Loucy (cell line): ENCODE measurements at regions not wholly inside any gene's neighbourhood (a gene's known extent, or its start where the extent isn't known, plus 50 kb on each side); places are given as distances from the start of the nearest gene placed in this dataset.

ENCODE experiments used
- H2AFZ ChIP-seq: fragments of 200-600 bp; sonication (generic); 2 replicates; pipeline ENCODE4 v1.6.0; 2016; ENCODE audit warnings: antibody characterized with exemption, mild to moderate bottlenecking, low read length, moderate library complexity
- H3F3A ChIP-seq: fragments of 200-600 bp; 2 replicates; pipeline ENCODE4 v1.6.0; 2016; ENCODE audit warnings: antibody characterized with exemption, low read depth, mild to moderate bottlenecking
- H3K27me3 ChIP-seq: fragments of 200-600 bp; sonication (generic); 2 replicates; pipeline ENCODE4 v1.6.1; 2014; ENCODE audit warnings: low read length, mild to moderate bottlenecking; ENCODE audit not compliant: insufficient read depth, poor library complexity, severe bottlenecking
- H3K36me3 ChIP-seq: fragments of 200-600 bp; sonication (generic); 2 replicates; pipeline ENCODE4 v1.6.1; 2016; ENCODE audit warnings: low read length; ENCODE audit not compliant: insufficient read depth
- H3K4me1 ChIP-seq: fragments of 200-600 bp; sonication (generic); 2 replicates; pipeline ENCODE4 v1.5.1; 2014; ENCODE audit warnings: low read length, mild to moderate bottlenecking; ENCODE audit not compliant: insufficient read depth, poor library complexity, severe bottlenecking
- H3K4me2 ChIP-seq: fragments of 200-600 bp; sonication (generic); 2 replicates; pipeline ENCODE4 v1.6.0; 2014; ENCODE audit warnings: antibody characterized with exemption, low read length, low read depth, mild to moderate bottlenecking; ENCODE audit not compliant: poor library complexity, severe bottlenecking
- H3K4me3 ChIP-seq: fragments of 200-600 bp; sonication (generic); 2 replicates; pipeline ENCODE4 v1.5.1; 2014; ENCODE audit warnings: low read length, mild to moderate bottlenecking, mixed read lengths; ENCODE audit not compliant: poor library complexity, severe bottlenecking
- H3K79me2 ChIP-seq: fragments of 200-600 bp; sonication (generic); 2 replicates; pipeline ENCODE4 v1.6.1; 2014; ENCODE audit warnings: low read length; ENCODE audit not compliant: insufficient read depth
- H3K9ac ChIP-seq: fragments of 200-600 bp; sonication (generic); 2 replicates; pipeline ENCODE4 v1.6.0; 2014; ENCODE audit warnings: mild to moderate bottlenecking, low read depth, low read length, moderate library complexity; ENCODE audit not compliant: poor library complexity, severe bottlenecking
- H3K9me2 ChIP-seq: fragments of 200-600 bp; sonication (generic); replicated peaks from 2 replicates; pipeline ENCODE4 v1.6.1; 2016; ENCODE audit warnings: low read depth, low read length, mixed read lengths
- H3K9me3 ChIP-seq: fragments of 200-600 bp; sonication (generic); 2 replicates; pipeline ENCODE4 v1.6.1; 2014; ENCODE audit warnings: mild to moderate bottlenecking, antibody characterized with exemption, low read length, low read depth; ENCODE audit not compliant: insufficient read depth
- H4K20me1 ChIP-seq: fragments of 200-600 bp; sonication (generic); 2 replicates; pipeline ENCODE4 v1.6.0; 2014; ENCODE audit warnings: antibody characterized with exemption, low read length, mild to moderate bottlenecking; ENCODE audit not compliant: insufficient read depth, poor library complexity, severe bottlenecking
- CTCF ChIP-seq: fragments of 200-600 bp; sonication (generic); conservative IDR thresholded peaks from 2 replicates; pipeline ENCODE4 v1.5.1; 2014; ENCODE audit warnings: mild to moderate bottlenecking, antibody characterized with exemption, low read length
- EZH2phosphoT487 ChIP-seq: fragments of 200-600 bp; IDR thresholded peaks from 2 replicates; pipeline ENCODE4 v1.6.1; 2018; ENCODE audit warnings: antibody characterized with exemption, mild to moderate bottlenecking, moderate library complexity, borderline replicate concordance

DNA sequence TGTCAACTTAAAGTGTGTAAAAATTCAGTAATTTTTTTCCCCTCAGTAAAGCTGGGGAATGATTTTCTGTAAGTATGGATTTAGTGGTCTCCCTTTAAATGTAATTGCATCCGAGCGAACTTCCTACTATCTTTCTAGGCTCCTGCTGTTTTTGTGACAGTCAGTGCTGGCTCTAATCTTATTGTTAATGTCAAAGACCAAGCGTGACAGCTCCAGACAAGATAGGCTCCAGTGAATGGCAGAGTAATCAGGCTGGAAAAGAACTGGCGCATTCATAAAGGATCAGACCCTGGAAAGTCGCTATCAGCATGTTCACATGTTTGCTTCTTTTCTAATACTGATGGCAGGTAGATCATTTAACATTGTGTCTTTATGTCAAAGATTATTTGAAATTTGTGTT is 908.0 kb upstream of the ATXN8OS start:
- no peak overlapping the region for H3K4me2 ChIP-seq
- H3K4me3 ChIP-seq, result no peak overlapping the region
- H3F3A ChIP-seq, result no peaks in the 10 kb centered on the region
- no peak for TF ChIP-seq CTCF
- TF ChIP-seq EZH2phosphoT487, result no peak
- H3K9me3 ChIP-seq, result no peaks in the 10 kb centered on the region
- H3K9ac ChIP-seq, result no peak overlapping the region
- H3K4me1 ChIP-seq, result no peaks in the 10 kb centered on the region
- H3K79me2 ChIP-seq, result no peaks in the 10 kb centered on the region
- H3K36me3 ChIP-seq, result no peaks in the 10 kb centered on the region
- H3K9me2 ChIP-seq, result no peaks in the 10 kb centered on the region
- no peak overlapping the region for H2AFZ ChIP-seq
- H3K27me3 ChIP-seq, result no peaks in the 10 kb centered on the region
- H4K20me1 ChIP-seq, result no peaks in the 10 kb centered on the region

DNA sequence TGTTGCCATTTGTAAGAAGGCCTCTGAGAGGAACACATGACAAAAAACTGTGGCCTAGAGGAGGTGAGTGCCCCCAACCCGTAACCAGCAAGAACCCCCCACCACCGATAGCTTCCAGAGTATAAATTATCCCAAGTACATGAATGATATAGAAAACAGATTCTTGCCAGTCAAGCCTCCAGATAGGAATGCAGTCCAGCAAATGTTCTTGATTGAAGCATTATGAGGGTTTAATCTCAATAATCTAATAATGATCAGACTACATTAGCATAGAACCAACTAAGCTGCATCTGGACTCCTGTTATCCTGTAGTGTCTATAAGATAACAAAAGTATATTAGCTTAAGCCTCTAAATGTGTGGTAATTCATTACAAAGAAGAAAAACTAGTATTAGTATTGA is 908.9 kb upstream of the ATXN8OS start:
- no peak overlapping the region for H3K9ac ChIP-seq
- H3F3A ChIP-seq, result no peaks in the 10 kb centered on the region
- no peak overlapping the region for H3K4me2 ChIP-seq
- H3K9me2 ChIP-seq, result no peaks in the 10 kb centered on the region
- no peaks in the 10 kb centered on the region for H3K9me3 ChIP-seq
- H3K4me1 ChIP-seq, result no peaks in the 10 kb centered on the region
- TF ChIP-seq CTCF (no peak), EZH2phosphoT487 (no peak)
- H2AFZ ChIP-seq, result no peak overlapping the region
- H3K36me3 ChIP-seq, result no peaks in the 10 kb centered on the region
- H3K4me3 ChIP-seq, result no peak overlapping the region
- no peaks in the 10 kb centered on the region for H4K20me1 ChIP-seq
- H3K27me3 ChIP-seq, result no peaks in the 10 kb centered on the region
- H3K79me2 ChIP-seq, result no peaks in the 10 kb centered on the region

DNA sequence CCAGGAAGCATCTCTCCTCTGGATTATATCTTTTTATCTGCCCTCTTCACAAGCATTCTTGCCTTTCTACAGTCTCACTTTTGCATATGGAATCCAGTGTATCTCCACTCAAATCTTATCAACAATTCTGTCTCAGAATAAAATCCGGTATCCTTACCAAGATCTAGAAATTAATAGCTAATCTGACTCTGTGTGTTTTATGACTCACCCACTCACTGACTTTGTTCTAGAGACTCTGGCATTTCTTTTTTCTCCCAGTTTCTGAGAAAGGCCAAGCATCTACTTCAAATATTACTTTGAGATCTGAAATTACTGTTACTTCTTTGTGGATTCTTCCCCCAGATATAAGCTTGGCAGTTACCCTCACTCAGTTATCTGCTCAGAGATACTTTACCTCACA is 913.5 kb upstream of the ATXN8OS start:
- Histone ChIP-seq H3K4me3 (no peak overlapping the region), H3F3A (no peaks in the 10 kb centered on the region), H3K27me3 (no peaks in the 10 kb centered on the region), H3K9me2 (no peaks in the 10 kb centered on the region), H3K4me2 (no peak overlapping the region), H3K79me2 (no peaks in the 10 kb centered on the region), H3K9me3 (no peaks in the 10 kb centered on the region), H3K4me1 (no peaks in the 10 kb centered on the region), H3K36me3 (no peaks in the 10 kb centered on the region), H3K9ac (no peak overlapping the region), H4K20me1 (no peaks in the 10 kb centered on the region), H2AFZ (no peak overlapping the region)
- TF ChIP-seq EZH2phosphoT487, result no peak
- TF ChIP-seq CTCF, result no peak
